Large intestine (tissue), 3 donors: ENCODE measurements at regions not wholly inside any gene's neighbourhood (a gene's known extent, or its start where the extent isn't known, plus 50 kb on each side); places are given as distances from the start of the nearest gene placed in this dataset.

Source experiments
- DNase-seq, 2 donors: peaks; one replicate each; pipeline versions ENCODE4 v3.0.0 to v3.0.0-alpha.2; 2013
- H3K27ac ChIP-seq: one replicate; pipeline ENCODE4 v1.5.1; 2013; ENCODE audit warnings: low read length
- H3K27me3 ChIP-seq: 2 replicates; pipeline ENCODE4 v1.6.1; 2013; ENCODE audit warnings: low read length; ENCODE audit not compliant: control insufficient read depth, insufficient read depth
- H3K36me3 ChIP-seq: 2 replicates; pipeline ENCODE4 v1.6.1; 2013; ENCODE audit warnings: low read length; ENCODE audit not compliant: control insufficient read depth, insufficient read depth
- H3K4me1 ChIP-seq: one replicate; pipeline ENCODE4 v1.6.1; 2013; ENCODE audit warnings: low read length; ENCODE audit not compliant: control insufficient read depth, insufficient read depth
- H3K4me3 ChIP-seq: one replicate; pipeline ENCODE4 v1.5.1; 2013; ENCODE audit warnings: low read length
- H3K9me3 ChIP-seq: one replicate; pipeline ENCODE4 v1.6.1; 2013; ENCODE audit warnings: mild to moderate bottlenecking, low read depth, low read length, moderate library complexity; ENCODE audit not compliant: control insufficient read depth
- WGBS: methylation state at CpG from one replicate; pipeline ENCODE4 v1.1.5; 2013; ENCODE audit warnings: low lambda C conversion rate; ENCODE audit not compliant: insufficient coverage; 5-methylcytosine and 5-hydroxymethylcytosine counted together

GRCh38 chr5:88558366-88558765, 289.7 kb upstream of the TMEM161B start:
- DNase-seq = no peak
- no CpG with 5 or more reads among the region's 5 CpGs for WGBS
- H3K4me1 ChIP-seq = no peaks in the 10 kb centered on the region
- H3K9me3 ChIP-seq = no peaks in the 10 kb centered on the region
- no peaks in the 10 kb centered on the region for H3K36me3 ChIP-seq
- no peak overlapping the region for H3K27ac ChIP-seq
- no peak overlapping the region for H3K4me3 ChIP-seq
- no peaks in the 10 kb centered on the region for H3K27me3 ChIP-seq

DNA sequence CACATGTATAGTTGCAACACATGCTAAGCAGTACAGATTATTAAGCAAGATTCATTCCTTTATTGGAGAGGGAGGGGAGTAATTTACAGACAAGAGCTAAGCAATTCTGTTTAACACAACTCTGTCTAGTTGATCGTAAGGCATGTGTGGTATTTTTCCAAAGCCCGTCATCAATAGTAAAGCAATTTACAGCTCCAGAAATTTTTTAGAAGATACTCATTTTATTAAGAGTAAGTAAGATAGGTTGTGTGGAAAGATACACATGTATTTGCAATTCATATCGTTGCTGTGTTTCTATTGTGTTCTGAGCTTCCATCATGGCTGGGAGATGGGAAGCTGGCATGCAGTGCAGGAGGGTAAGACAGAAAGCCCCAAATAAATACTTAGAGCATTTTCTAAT, 289.2 kb upstream of the TMEM161B start:
- no peak for DNase-seq
- H3K4me3 ChIP-seq = no peak overlapping the region
- no peaks in the 10 kb centered on the region for H3K9me3 ChIP-seq
- H3K27me3 ChIP-seq = no peaks in the 10 kb centered on the region
- no peak overlapping the region for H3K27ac ChIP-seq
- H3K4me1 ChIP-seq = no peaks in the 10 kb centered on the region
- no peaks in the 10 kb centered on the region for H3K36me3 ChIP-seq
- WGBS = no CpG with 5 or more reads among the region's 3 CpGs

DNA sequence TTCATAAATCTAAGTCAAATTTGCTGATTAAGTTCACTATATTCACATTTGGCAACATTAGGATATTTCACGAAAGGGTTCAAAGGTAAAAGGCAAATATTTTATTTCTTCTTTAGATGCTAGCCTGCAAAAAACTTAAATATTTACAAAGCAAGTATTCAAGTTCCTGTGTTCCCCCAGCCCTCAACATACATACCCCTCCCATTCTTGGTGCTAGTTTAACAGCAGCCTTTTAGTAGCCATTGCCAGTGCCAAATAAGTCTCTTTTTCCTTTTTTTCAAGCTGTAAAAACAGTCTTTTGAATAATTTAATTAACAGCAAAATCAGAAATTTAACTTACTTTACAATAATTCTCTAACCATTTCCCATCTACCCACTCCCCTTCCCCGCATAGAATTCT, 288.5 kb upstream of the TMEM161B start:
- Histone ChIP-seq H3K4me3 (no peak overlapping the region), H3K9me3 (no peaks in the 10 kb centered on the region)
- WGBS = 82% methylated on average over 2 of the region's 2 CpGs

DNA sequence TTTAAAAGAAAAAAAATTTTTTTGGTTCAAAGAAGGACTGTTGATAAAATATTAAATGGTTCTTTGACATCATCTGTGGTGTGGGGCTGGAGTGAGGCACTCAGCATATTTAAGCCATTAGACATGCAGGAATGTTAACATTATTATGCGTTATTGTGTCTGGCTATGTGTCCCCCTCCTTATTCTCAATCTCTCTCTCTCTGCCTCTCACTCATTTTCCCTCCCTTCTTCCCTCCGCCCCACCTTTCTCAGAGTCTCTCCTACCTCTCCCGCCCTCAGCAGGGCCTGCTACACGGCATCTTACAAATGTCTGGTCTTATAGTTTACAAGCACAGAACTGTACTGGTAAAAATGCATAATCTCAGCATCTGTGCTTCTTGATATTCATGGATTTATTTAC, 287.8 kb upstream of the TMEM161B start:
- no peaks in the 10 kb centered on the region for H3K36me3 ChIP-seq
- no peaks in the 10 kb centered on the region for H3K27me3 ChIP-seq
- no peak overlapping the region for H3K4me3 ChIP-seq
- 60% methylated on average over 3 of the region's 4 CpGs for WGBS
- no peak for DNase-seq
- H3K4me1 ChIP-seq = no peaks in the 10 kb centered on the region
- no peak overlapping the region for H3K27ac ChIP-seq
- no peaks in the 10 kb centered on the region for H3K9me3 ChIP-seq

More for the DNA sequence above, 288.5 kb upstream of the TMEM161B start:
- H3K4me1 ChIP-seq = no peaks in the 10 kb centered on the region
- H3K27me3 ChIP-seq = no peaks in the 10 kb centered on the region
- no peaks in the 10 kb centered on the region for H3K36me3 ChIP-seq
- no peak overlapping the region for H3K27ac ChIP-seq
- DNase-seq = no peak

DNA sequence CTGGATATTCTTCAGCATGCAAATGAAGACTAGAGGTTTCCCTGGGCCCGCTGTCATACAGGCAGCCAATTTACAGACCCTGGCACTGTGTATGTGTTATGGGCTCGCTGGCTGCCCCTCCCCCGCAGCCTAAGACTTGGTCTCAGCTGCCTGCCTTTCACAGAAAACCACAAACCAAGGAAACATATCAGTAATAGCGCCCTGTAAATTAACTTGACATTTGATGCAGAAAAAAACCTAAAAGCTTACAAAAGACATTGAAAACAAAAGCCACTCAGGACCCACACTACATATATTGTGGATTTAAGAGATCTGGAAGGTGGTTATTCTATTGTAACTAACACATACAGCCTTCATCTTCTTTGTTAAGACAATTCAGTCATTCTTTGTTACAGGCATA, 287.0 kb upstream of the TMEM161B start:
- Histone ChIP-seq H3K27ac (no peak overlapping the region), H3K27me3 (no peaks in the 10 kb centered on the region), H3K4me3 (no peak overlapping the region), H3K36me3 (no peaks in the 10 kb centered on the region), H3K4me1 (no peaks in the 10 kb centered on the region), H3K9me3 (no peaks in the 10 kb centered on the region)
- WGBS = no CpG with 5 or more reads among the region's 4 CpGs
- no peak for DNase-seq

GRCh38 chr5:88553986-88554385, 285.3 kb upstream of the TMEM161B start:
- no peak overlapping the region for H3K27ac ChIP-seq
- no peak overlapping the region for H3K4me3 ChIP-seq
- H3K36me3 ChIP-seq = no peaks in the 10 kb centered on the region
- no peaks in the 10 kb centered on the region for H3K27me3 ChIP-seq
- no peak for DNase-seq
- H3K9me3 ChIP-seq = no peaks in the 10 kb centered on the region
- H3K4me1 ChIP-seq = no peaks in the 10 kb centered on the region

GRCh38 chr5:88553136-88553875, 284.7 kb upstream of the TMEM161B start:
- Histone ChIP-seq H3K4me1 (no peaks in the 10 kb centered on the region), H3K27ac (no peak overlapping the region), H3K27me3 (no peaks in the 10 kb centered on the region), H3K9me3 (no peaks in the 10 kb centered on the region), H3K4me3 (no peak overlapping the region), H3K36me3 (no peaks in the 10 kb centered on the region)
- no peak for DNase-seq
- 100% methylated on average over 3 of the region's 5 CpGs for WGBS

DNA sequence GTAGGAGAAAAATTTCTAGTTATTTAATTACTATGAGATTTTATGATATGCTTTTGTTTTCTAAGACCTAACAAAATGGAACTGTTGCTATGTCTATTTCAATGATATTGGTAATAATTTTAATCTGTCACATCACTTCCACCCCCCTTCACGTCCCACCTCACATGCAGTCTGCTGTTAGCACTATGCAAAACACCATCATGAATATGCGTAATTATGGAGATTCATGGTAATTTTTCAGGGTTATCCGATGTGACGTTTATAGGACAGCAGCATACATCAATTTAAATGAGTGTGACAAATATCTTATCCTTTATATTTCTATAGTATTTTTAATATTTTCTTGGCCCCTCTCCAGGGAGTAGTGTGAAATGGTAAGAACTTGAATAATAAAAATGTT, 283.8 kb upstream of the TMEM161B start:
- no peak for DNase-seq
- Histone ChIP-seq H3K9me3 (no peaks in the 10 kb centered on the region), H3K4me1 (no peaks in the 10 kb centered on the region), H3K27me3 (no peaks in the 10 kb centered on the region), H3K36me3 (no peaks in the 10 kb centered on the region), H3K4me3 (no peak overlapping the region), H3K27ac (no peak overlapping the region)
- 100% methylated on average over 1 of the region's 4 CpGs for WGBS

DNA sequence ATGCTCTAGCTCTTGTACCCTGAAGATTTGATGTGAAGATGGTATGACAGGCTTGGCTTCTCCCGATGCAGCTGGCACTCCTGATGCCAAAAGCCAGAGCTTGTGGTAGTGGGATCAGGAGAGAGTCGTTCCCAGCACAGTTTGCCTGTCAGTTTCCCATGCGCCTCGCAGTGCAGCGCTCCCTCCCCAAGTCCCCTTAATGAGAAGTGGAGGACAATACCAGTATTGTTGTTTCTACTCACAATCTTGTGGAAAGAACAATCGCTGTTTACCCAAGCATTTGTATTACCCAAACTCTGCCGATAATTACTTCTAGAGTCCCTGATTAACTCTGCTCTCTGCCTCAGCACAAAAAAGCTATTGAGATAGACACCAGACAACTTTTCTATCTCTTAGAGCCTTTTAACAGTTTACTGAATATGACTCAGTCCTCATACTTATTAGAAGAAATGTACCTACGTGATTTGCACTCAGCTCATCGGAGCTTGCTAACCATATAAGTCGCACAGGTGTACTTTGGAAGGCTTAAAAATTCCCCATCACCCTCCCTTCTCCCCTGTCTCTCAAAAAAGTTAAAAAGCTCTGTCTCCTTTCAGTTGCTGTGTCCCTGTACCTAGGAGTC, 283.2 kb upstream of the TMEM161B start:
- DNase-seq = peak in 1 of 2 donors; percentile 12
- Histone ChIP-seq H3K4me1 (no peaks in the 10 kb centered on the region), H3K4me3 (no peak overlapping the region), H3K27ac (no peak overlapping the region), H3K36me3 (no peaks in the 10 kb centered on the region), H3K27me3 (no peaks in the 10 kb centered on the region), H3K9me3 (no peaks in the 10 kb centered on the region)
- WGBS = no CpG with 5 or more reads among the region's 10 CpGs

DNA sequence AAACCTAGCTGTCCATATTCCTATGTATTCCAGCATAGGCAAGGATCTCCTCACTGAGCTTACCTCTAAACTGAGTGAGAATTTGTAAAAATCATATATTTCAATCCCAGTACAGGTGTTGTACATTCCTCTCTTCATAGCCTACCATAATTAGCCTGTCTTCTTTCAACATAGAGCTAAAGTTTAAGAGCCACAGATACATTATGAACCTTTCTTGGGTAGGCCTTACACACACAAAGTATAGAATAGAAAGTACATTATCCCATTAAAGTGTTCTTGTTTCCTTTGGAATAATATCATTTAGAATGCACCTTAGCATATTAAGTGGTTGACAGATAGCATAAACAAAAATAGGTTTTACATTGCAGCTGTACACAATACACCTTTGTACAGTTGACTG, 282.1 kb upstream of the TMEM161B start:
- no peaks in the 10 kb centered on the region for H3K4me1 ChIP-seq
- no peak overlapping the region for H3K27ac ChIP-seq
- no peak overlapping the region for H3K4me3 ChIP-seq
- no peaks in the 10 kb centered on the region for H3K36me3 ChIP-seq
- H3K9me3 ChIP-seq = no peaks in the 10 kb centered on the region
- no peaks in the 10 kb centered on the region for H3K27me3 ChIP-seq
- no peak for DNase-seq
